PC-9 (cell line): ENCODE measurements at regions not wholly inside any gene's neighbourhood (a gene's known extent, or its start where the extent isn't known, plus 50 kb on each side); places are given as distances from the start of the nearest gene placed in this dataset.

ENCODE experiments used
- CTCF ChIP-seq: fragments of 200-600 bp; sonication (generic); conservative IDR thresholded peaks from 2 replicates; pipeline ENCODE4 v1.6.1; 2017; ENCODE audit warnings: mixed run types, antibody characterized with exemption, mild to moderate bottlenecking, moderate library complexity
- EZH2 ChIP-seq: fragments of 200-600 bp; sonication (generic); IDR thresholded peaks from 2 replicates; pipeline ENCODE4 v1.8.0; 2017; ENCODE audit warnings: antibody characterized with exemption, low read depth

GRCh38 chr3:17808994-17809393 lies 66.6 kb upstream of the TBC1D5 start:
- no peak for TF ChIP-seq CTCF
- TF ChIP-seq EZH2 = no peak
